Activated T-helper 17 cell treated with anti-CD3 and anti-CD28 coated beads, Interleukin-2, amount 50 U/mL, for 72 hours (primary cell): ENCODE measurements at regions not wholly inside any gene's neighbourhood (a gene's known extent, or its start where the extent isn't known, plus 50 kb on each side); places are given as distances from the start of the nearest gene placed in this dataset.

Experiments used
- ATAC-seq: fragments of 150-1000 bp; cut with Tn5 transposase; replicated peaks from 2 replicates; pipeline ENCODE4 v1.10.0; 2021; ENCODE audit warnings: mild to moderate bottlenecking, moderate library complexity
- H3K27ac Mint-ChIP-seq: one replicate; pipeline ENCODE4 v1.8.0; 2022; ENCODE audit warnings: mixed read lengths
- H3K27me3 Mint-ChIP-seq: one replicate; pipeline ENCODE4 v1.8.0; 2022; ENCODE audit warnings: mixed read lengths
- H3K36me3 Mint-ChIP-seq: one replicate; pipeline ENCODE4 v1.8.0; 2022; ENCODE audit warnings: low read depth, mild to moderate bottlenecking, mixed read lengths
- H3K4me1 Mint-ChIP-seq: one replicate; pipeline ENCODE4 v1.8.0; 2022; ENCODE audit warnings: mixed read lengths
- H3K4me3 Mint-ChIP-seq: one replicate; pipeline ENCODE4 v1.8.0; 2022; ENCODE audit warnings: mild to moderate bottlenecking, mixed read lengths
- H3K9me3 Mint-ChIP-seq: one replicate; pipeline ENCODE4 v1.8.0; 2022; ENCODE audit warnings: mixed read lengths

DNA sequence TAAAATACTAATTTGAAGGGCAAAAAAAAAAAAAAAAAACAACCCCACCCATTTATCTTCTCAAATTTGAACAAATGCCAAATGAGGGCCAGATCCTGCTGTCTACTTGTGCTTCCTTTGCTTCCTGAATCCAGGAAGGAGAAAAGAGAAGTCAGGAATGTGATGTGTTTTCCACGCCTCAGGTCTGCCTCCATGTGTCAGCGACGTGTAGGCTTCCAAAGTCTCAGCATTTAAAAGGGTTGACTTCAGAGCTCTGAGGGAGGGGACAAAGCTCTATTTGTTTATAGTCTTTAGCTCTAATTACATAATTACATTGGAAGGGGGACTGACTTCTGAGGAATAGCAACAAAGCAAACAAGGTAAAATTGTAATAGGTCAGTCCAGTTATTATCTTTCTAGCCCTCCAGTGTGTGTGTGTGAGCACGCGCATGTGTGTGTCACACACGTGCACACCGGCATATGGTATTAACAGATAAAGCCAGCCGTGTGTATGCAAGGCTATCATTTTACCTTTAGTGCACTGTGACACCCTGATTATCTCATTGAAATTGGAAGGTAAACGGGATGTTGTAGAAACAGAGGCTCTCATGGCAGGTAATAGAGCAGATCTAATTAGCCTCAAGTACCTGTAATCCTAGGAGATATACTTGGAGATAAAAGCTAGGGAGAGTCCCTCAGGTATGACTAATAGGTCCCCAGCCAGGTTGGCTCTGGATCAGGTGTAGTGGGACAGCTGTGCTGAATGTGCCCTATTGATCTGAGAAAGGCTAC is 911.4 kb upstream of the ZEB2 start:
- Mint-ChIP-seq H3K4me3 (no peak overlapping the region), H3K4me1 (no peaks in the 10 kb centered on the region), H3K9me3 (peaks cover 8% of the 10 kb centered on the region), H3K27ac (no peak overlapping the region), H3K27me3 (peaks cover 3% of the 10 kb centered on the region), H3K36me3 (no peaks in the 10 kb centered on the region)
- no peak for ATAC-seq

- no peak for ATAC-seq
- Mint-ChIP-seq H3K9me3 (peaks cover 14% of the 10 kb centered on the region), H3K27ac (no peak overlapping the region), H3K27me3 (no peaks in the 10 kb centered on the region), H3K4me1 (no peaks in the 10 kb centered on the region), H3K36me3 (no peaks in the 10 kb centered on the region), H3K4me3 (no peak overlapping the region)
Measured at GRCh38 chr2:145423809-145424208, 903.9 kb upstream of the ZEB2 start.

GRCh38 chr2:145422576-145422975 is 902.7 kb upstream of the ZEB2 start:
- H3K4me3 Mint-ChIP-seq = no peak overlapping the region
- no peaks in the 10 kb centered on the region for H3K4me1 Mint-ChIP-seq
- peaks cover 14% of the 10 kb centered on the region for H3K9me3 Mint-ChIP-seq
- no peak overlapping the region for H3K27ac Mint-ChIP-seq
- H3K27me3 Mint-ChIP-seq = no peaks in the 10 kb centered on the region
- ATAC-seq = no peak
- H3K36me3 Mint-ChIP-seq = no peaks in the 10 kb centered on the region

GRCh38 chr2:145421841-145422240 is 901.9 kb upstream of the ZEB2 start:
- Mint-ChIP-seq H3K27ac (no peak overlapping the region), H3K4me3 (no peak overlapping the region), H3K4me1 (no peaks in the 10 kb centered on the region), H3K36me3 (no peaks in the 10 kb centered on the region), H3K9me3 (peaks cover 14% of the 10 kb centered on the region), H3K27me3 (no peaks in the 10 kb centered on the region)
- ATAC-seq = no peak

DNA sequence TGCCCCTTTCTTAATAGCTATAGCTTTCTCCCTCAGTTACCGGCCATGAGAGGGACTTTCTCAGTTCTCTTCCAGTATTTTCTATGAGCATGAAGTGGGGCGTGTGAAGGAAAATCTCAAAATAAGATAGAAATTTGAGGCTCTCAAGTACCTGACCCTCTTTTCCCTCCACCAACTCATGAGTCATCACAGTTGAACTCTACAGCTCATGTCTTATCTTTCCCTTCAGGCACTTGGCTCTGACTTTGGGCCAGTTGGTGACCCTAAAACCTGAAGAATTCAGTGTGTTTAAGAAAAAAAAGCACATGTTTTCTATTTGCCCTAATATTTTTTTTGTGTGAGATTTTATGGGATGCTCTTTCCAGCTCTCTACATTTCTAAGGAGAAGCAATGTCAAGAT is 896.7 kb upstream of the ZEB2 start:
- Mint-ChIP-seq H3K27me3 (no peaks in the 10 kb centered on the region), H3K4me1 (no peaks in the 10 kb centered on the region), H3K36me3 (no peaks in the 10 kb centered on the region), H3K27ac (no peak overlapping the region), H3K9me3 (peaks cover 16% of the 10 kb centered on the region), H3K4me3 (no peak overlapping the region)
- ATAC-seq = no peak

DNA sequence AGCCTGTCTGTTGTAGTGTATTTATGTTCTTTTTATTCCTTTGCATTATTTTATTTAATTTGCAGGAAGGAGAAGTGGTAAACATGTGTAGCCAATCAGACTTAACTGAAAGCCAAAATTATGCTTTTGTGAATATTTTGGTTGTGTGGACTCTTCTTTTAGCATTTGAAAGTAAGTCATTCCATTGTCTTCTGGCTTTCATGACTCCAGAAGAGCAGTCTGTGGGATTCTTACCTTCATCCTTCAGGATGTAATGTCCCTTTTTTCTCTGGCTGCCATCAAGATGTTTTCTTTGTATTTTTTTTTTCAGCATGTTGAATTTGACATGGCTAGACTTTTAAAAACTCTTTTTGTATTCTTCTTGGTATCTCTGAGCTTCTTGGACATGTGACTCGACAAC is 895.2 kb upstream of the ZEB2 start:
- Mint-ChIP-seq H3K27ac (no peak overlapping the region), H3K4me1 (no peaks in the 10 kb centered on the region), H3K36me3 (no peaks in the 10 kb centered on the region), H3K4me3 (no peak overlapping the region), H3K9me3 (peaks cover 9% of the 10 kb centered on the region), H3K27me3 (no peaks in the 10 kb centered on the region)
- ATAC-seq = no peak

GRCh38 chr2:145413261-145414030 is 893.5 kb upstream of the ZEB2 start:
- no peaks in the 10 kb centered on the region for H3K4me1 Mint-ChIP-seq
- ATAC-seq = no peak
- H3K27ac Mint-ChIP-seq = no peak overlapping the region
- H3K27me3 Mint-ChIP-seq = peaks cover 3% of the 10 kb centered on the region
- H3K9me3 Mint-ChIP-seq = peaks cover 6% of the 10 kb centered on the region
- H3K36me3 Mint-ChIP-seq = no peaks in the 10 kb centered on the region
- H3K4me3 Mint-ChIP-seq = no peak overlapping the region

DNA sequence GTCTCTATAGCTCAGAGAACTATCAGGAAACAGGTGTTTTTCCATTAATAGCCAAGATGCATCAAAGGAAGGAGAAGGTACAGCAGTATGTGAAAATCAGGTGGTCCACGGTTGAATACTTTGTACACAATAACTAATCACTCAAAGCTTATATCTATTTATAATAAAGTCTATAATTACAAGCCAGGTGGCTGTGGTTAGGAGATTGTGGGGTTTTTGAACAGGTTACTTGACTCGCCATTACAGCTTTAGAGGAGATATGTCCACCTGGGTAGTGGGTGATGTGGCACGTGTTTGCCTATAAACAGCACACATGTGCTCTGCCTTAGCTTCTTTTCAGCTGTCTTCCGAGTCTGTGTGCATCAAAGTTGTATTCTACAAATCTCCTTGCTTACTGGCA is 892.2 kb upstream of the ZEB2 start:
- Mint-ChIP-seq H3K9me3 (peaks cover 6% of the 10 kb centered on the region), H3K27me3 (peaks cover 5% of the 10 kb centered on the region), H3K4me3 (no peak overlapping the region), H3K36me3 (no peaks in the 10 kb centered on the region), H3K27ac (no peak overlapping the region), H3K4me1 (no peaks in the 10 kb centered on the region)
- ATAC-seq = no peak

GRCh38 chr2:145411493-145411892 is 891.6 kb upstream of the ZEB2 start:
- ATAC-seq = peak; percentile 65

GRCh38 chr2:145410086-145410485 is 890.2 kb upstream of the ZEB2 start:
- H3K27me3 Mint-ChIP-seq = peaks cover 5% of the 10 kb centered on the region

More at GRCh38 chr2:145411493-145411892, 891.6 kb upstream of the ZEB2 start:
- peaks cover 5% of the 10 kb centered on the region for H3K27me3 Mint-ChIP-seq
- H3K36me3 Mint-ChIP-seq = no peaks in the 10 kb centered on the region
- H3K4me1 Mint-ChIP-seq = no peaks in the 10 kb centered on the region
- H3K27ac Mint-ChIP-seq = no peak overlapping the region
- H3K4me3 Mint-ChIP-seq = no peak overlapping the region
- H3K9me3 Mint-ChIP-seq = peaks cover 3% of the 10 kb centered on the region

DNA sequence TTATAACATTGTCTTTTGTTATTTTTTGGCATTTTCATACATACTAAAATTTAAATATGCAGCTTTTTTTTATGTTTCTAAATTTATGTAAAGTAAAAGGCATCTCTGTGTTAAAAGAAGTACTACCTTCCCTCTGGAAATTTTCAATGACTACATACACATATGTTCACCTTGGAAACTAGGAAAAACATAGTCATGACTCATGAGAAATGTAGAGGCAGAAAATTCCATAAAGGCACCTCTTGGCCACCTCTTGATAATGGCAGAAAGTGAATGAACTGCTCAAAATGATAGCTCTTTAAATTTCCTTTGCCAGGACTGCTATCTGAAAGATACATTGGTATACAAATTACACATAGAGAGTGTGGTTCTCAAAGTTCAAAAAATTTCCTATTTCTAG is 889.1 kb upstream of the ZEB2 start:
- H3K9me3 Mint-ChIP-seq = no peaks in the 10 kb centered on the region
- H3K27me3 Mint-ChIP-seq = peaks cover 5% of the 10 kb centered on the region
- no peak overlapping the region for H3K4me3 Mint-ChIP-seq
- no peak overlapping the region for H3K27ac Mint-ChIP-seq
- H3K36me3 Mint-ChIP-seq = no peaks in the 10 kb centered on the region
- ATAC-seq = no peak
- no peaks in the 10 kb centered on the region for H3K4me1 Mint-ChIP-seq

More at GRCh38 chr2:145410086-145410485, 890.2 kb upstream of the ZEB2 start:
- H3K9me3 Mint-ChIP-seq = no peaks in the 10 kb centered on the region
- H3K27ac Mint-ChIP-seq = no peak overlapping the region
- no peaks in the 10 kb centered on the region for H3K4me1 Mint-ChIP-seq
- ATAC-seq = no peak
- H3K4me3 Mint-ChIP-seq = no peak overlapping the region
- no peaks in the 10 kb centered on the region for H3K36me3 Mint-ChIP-seq

DNA sequence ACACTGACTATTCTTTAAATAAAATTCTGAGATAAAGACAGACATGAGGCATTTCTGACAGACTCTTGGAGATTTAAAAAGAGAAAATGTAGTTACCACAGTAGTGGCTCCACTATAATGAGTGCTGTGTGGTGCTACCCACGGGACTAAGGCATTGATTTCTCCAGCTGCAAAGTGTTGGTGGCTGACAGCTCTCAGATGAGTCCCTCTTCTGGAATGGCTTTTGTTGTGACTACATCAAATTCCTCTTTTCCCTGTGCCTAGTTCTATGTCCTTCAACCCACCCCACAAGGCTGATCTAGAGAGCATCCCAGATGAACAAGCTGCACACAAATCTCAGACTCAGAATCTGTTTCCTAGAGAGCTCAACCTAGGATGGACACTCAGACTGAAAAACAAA is 884.8 kb upstream of the ZEB2 start:
- ATAC-seq = no peak
- Mint-ChIP-seq H3K27me3 (peaks cover 5% of the 10 kb centered on the region), H3K9me3 (no peaks in the 10 kb centered on the region), H3K27ac (no peak overlapping the region), H3K4me3 (no peak overlapping the region), H3K36me3 (no peaks in the 10 kb centered on the region), H3K4me1 (no peaks in the 10 kb centered on the region)

DNA sequence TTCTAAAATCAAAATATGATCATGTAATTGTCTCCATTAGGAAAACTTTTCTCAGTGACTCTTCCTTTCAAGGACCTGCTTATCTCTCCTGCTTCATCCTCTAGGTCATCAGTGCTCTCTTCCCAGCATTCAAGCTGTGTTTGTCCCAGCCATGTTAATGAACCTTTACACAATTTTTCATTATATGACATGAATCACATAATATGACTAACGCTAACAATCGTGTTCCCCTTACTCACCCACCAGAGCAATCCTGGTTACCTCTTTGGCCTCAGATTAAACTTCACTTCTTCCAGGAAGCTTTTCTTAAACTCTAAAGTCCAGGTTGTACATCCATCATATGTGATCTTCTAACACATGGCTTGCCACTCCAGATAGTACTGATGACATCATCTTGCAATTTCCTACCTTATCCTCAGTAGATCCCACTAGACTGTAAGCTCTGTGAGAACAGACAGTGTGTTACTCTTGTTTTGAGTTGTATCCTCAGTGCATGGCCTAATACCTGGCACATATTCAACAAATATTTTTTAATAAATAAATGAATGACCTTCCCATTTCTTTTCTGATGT is 882.9 kb upstream of the ZEB2 start:
- H3K27me3 Mint-ChIP-seq = no peaks in the 10 kb centered on the region

DNA sequence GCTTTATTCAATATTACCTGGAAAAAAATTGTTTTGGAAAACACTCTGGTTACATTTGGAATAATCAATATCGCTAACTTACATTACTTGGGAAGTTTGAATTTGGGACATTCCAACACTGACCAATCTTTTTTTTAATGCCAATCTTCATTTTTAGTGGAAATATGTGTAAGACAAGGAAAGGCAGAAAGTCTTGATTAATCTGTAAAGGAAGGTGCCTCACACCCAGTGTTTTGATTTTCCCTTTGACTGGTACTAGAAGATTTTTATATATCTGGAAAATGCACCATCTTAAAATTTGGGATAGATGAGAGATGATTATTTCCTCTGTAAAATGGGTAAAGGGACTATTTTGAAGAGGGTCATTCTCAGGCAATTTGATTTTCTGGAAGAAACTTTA is 879.2 kb upstream of the ZEB2 start:
- H3K4me3 Mint-ChIP-seq = no peak overlapping the region
- no peaks in the 10 kb centered on the region for H3K36me3 Mint-ChIP-seq
- no peak for ATAC-seq
- H3K4me1 Mint-ChIP-seq = no peaks in the 10 kb centered on the region
- H3K27ac Mint-ChIP-seq = no peak overlapping the region
- H3K27me3 Mint-ChIP-seq = no peaks in the 10 kb centered on the region
- H3K9me3 Mint-ChIP-seq = no peaks in the 10 kb centered on the region

More for the DNA sequence above, 882.9 kb upstream of the ZEB2 start:
- ATAC-seq = no peak
- Mint-ChIP-seq H3K4me3 (no peak overlapping the region), H3K4me1 (no peaks in the 10 kb centered on the region), H3K9me3 (no peaks in the 10 kb centered on the region), H3K36me3 (no peaks in the 10 kb centered on the region), H3K27ac (no peak overlapping the region)

DNA sequence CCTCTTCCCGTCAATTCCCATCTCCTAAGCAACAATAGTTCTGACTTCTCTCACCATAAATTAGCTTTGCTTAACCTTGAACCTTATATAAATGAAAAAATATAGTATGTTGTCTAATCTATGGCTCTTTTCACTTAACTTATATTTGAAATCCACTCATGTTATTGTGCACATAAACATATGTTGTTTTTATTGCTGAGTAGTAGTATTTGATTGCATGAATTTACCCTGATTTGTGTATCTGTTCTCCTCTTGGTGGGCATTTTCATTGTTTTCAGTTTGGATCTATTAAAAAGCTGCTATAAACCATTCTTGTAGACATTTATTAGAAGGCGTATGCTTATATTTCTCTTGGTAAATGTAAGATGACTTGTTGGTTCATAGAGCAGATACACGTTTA is 874.3 kb upstream of the ZEB2 start:
- H3K4me1 Mint-ChIP-seq = no peaks in the 10 kb centered on the region
- H3K36me3 Mint-ChIP-seq = no peaks in the 10 kb centered on the region

More for the DNA sequence above, 874.3 kb upstream of the ZEB2 start:
- H3K27me3 Mint-ChIP-seq = no peaks in the 10 kb centered on the region
- no peak for ATAC-seq
- peaks cover 4% of the 10 kb centered on the region for H3K9me3 Mint-ChIP-seq
- H3K4me3 Mint-ChIP-seq = no peak overlapping the region
- no peak overlapping the region for H3K27ac Mint-ChIP-seq
